Activated CD4-positive, alpha-beta T cell treated with anti-CD3 and anti-CD28 coated beads, Interleukin-2, amount 50 U/mL, for 16 hours (primary cell): ENCODE measurements at regions not wholly inside any gene's neighbourhood (a gene's known extent, or its start where the extent isn't known, plus 50 kb on each side); places are given as distances from the start of the nearest gene placed in this dataset.
A peak's percentile ranks its signal among the peaks of the same experiment; 100 is the strongest.
"Not testable (repeated sequence)": the region's sequence is repeated elsewhere in the genome, so short reads cannot be mapped to it uniquely, and the experiment has no call there.

Source experiments
- DNase-seq: peaks from one replicate; pipeline ENCODE4 v3.0.0-alpha.2; 2020

- no peak for DNase-seq
These were observed 118.8 kb downstream of the C16orf95 start for GRCh38 chr16:87198328-87198832.

GRCh38 chr16:87198881-87199280 lies 118.3 kb downstream of the C16orf95 start:
- no peak for DNase-seq

- DNase-seq: no peak
These were observed 117.8 kb downstream of the C16orf95 start for GRCh38 chr16:87199379-87199778.

- DNase-seq: no peak
These were observed 117.3 kb downstream of the C16orf95 start for GRCh38 chr16:87199901-87200300.

GRCh38 chr16:87200637-87201036 lies 116.6 kb downstream of the C16orf95 start:
- DNase-seq: no peak

GRCh38 chr16:87201052-87201451 lies 116.1 kb downstream of the C16orf95 start:
- DNase-seq: no peak

GRCh38 chr16:87201790-87202189 lies 115.4 kb downstream of the C16orf95 start:
- DNase-seq: no peak

- no peak for DNase-seq
These were observed 114.8 kb downstream of the C16orf95 start for GRCh38 chr16:87202346-87202745.

GRCh38 chr16:87203060-87203656 lies 114.0 kb downstream of the C16orf95 start:
- DNase-seq: peak; percentile 68

- no peak for DNase-seq
These were observed 110.3 kb downstream of the C16orf95 start for GRCh38 chr16:87206646-87207451.

- DNase-seq: no peak
These were observed 109.7 kb downstream of the C16orf95 start for GRCh38 chr16:87207509-87207908.

- DNase-seq: no peak
These were observed 109.2 kb downstream of the C16orf95 start for GRCh38 chr16:87207965-87208364.

- not testable (repeated sequence) for DNase-seq
These were observed 108.2 kb downstream of the C16orf95 start for GRCh38 chr16:87208968-87209367.

GRCh38 chr16:87209808-87210512 lies 107.2 kb downstream of the C16orf95 start:
- no peak for DNase-seq

- no peak for DNase-seq
These were observed 106.3 kb downstream of the C16orf95 start for GRCh38 chr16:87210894-87211293.

- no peak for DNase-seq
These were observed 105.2 kb downstream of the C16orf95 start for GRCh38 chr16:87212026-87212425.

GRCh38 chr16:87213536-87213935 lies 103.7 kb downstream of the C16orf95 start:
- DNase-seq: no peak

- DNase-seq: no peak
These were observed 100.9 kb downstream of the C16orf95 start for GRCh38 chr16:87216148-87216840.

- no peak for DNase-seq
These were observed 100.3 kb downstream of the C16orf95 start for GRCh38 chr16:87216841-87217275.

GRCh38 chr16:87217802-87218201 lies 99.4 kb downstream of the C16orf95 start:
- DNase-seq: not testable (repeated sequence)

- DNase-seq: no peak
These were observed 98.7 kb downstream of the C16orf95 start for GRCh38 chr16:87218281-87219055.

- no peak for DNase-seq
These were observed 97.8 kb downstream of the C16orf95 start for GRCh38 chr16:87219287-87219909.
